ENCODE measurements at regions not wholly inside any gene's neighbourhood (a gene's known extent, or its start where the extent isn't known, plus 50 kb on each side); places are given as distances from the start of the nearest gene placed in this dataset.

DNA sequence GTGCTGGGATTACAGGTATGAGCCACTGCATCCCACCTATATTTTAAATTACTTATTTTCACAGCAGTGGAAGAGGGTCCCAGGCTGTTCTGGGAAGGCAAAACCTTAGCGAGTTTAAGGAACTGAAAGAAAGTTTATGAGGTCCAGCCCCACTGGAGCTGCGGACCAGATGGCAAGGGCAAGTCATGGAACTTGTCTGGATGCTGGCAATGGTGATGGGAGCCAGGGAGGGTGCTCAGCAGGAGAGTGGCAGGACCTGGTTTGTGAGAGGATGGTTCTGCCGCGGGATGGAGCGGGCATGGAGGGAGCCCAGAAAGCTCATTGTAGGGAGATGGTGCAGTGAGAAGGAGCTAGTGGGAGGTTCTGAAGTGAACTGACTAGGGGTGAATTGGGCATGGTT, 50.6 kb upstream of the SLC45A1 start:
- TF ChIP-seq, protein P1, sequence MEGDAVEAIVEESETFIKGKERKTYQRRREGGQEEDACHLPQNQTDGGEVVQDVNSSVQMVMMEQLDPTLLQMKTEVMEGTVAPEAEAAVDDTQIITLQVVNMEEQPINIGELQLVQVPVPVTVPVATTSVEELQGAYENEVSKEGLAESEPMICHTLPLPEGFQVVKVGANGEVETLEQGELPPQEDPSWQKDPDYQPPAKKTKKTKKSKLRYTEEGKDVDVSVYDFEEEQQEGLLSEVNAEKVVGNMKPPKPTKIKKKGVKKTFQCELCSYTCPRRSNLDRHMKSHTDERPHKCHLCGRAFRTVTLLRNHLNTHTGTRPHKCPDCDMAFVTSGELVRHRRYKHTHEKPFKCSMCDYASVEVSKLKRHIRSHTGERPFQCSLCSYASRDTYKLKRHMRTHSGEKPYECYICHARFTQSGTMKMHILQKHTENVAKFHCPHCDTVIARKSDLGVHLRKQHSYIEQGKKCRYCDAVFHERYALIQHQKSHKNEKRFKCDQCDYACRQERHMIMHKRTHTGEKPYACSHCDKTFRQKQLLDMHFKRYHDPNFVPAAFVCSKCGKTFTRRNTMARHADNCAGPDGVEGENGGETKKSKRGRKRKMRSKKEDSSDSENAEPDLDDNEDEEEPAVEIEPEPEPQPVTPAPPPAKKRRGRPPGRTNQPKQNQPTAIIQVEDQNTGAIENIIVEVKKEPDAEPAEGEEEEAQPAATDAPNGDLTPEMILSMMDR (IDR thresholded peaks at IDR 0.05; ENCODE audit: low read length) = no peak
- TF ChIP-seq EZH2 (optimal IDR thresholded peaks at IDR 0.05; ENCODE audit: low read depth, low read length) = no peak
- DNase-seq = no peak

DNA sequence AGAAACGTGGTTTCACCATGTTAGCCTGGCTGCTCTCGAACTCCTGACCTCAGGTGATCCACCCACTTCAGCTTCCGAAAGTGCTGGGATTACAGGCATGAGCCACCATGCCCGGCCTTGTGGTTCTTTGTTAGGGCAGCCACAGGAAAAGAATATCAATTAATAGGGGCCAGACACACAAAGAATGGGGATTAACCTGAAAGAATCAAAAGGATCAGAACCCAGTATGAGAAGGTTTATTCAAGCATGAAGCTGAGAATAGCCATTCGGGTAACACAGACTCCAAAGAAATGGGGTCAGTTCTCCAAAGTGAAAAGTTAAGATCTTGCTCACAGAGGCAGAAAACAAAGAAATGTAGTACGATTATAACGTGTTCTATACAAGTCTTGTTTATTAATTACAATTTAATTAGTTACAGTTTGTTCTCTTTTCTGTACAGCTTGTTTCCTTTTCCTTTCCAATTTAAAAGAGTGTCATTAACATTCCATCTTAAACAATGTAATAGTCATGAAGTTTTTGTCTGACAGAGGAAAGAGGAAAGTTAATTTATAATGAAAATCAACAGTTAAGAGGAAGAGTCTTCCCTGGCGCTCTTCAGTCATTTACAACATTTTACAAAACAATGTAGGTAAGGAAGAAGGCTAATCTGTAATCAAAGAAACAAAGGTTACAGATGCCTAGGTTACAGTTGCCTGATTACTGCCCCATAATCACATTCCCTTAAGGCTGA, 51.3 kb upstream of the SLC45A1 start:
- Histone ChIP-seq H3F3A (ENCODE audit: insufficient read depth, low read length) (no peaks in the 10 kb centered on the region), H3K9ac (ENCODE audit: low read length) (no peak overlapping the region), H4K20me1 (ENCODE audit: insufficient read depth, low read length) (no peaks in the 10 kb centered on the region), H3K9me3 (replicated peaks; ENCODE audit: insufficient read depth, low read length) (no peaks in the 10 kb centered on the region), H2AFZ (ENCODE audit: low read length) (no peak overlapping the region), H3K9me2 (replicated peaks; ENCODE audit: insufficient read depth, low read length) (no peaks in the 10 kb centered on the region), H3K4me3 (ENCODE audit: low read length) (no peak overlapping the region), H3K4me1 (ENCODE audit: low read length) (no peaks in the 10 kb centered on the region), H3K4me2 (ENCODE audit: low read depth, low read length) (no peak overlapping the region), H3K27ac (ENCODE audit: low read length) (no peak overlapping the region), H3K79me2 (ENCODE audit: low read length) (no peaks in the 10 kb centered on the region), H3K36me3 (replicated peaks; ENCODE audit: insufficient read depth, low read length) (no peaks in the 10 kb centered on the region), H3K27me3 (replicated peaks; ENCODE audit: insufficient read depth, low read length) (peaks cover 63% of the 10 kb centered on the region)
- TF ChIP-seq EZH2 (optimal IDR thresholded peaks at IDR 0.05; ENCODE audit: low read depth, low read length) (no peak), EZH2phosphoT487 (IDR thresholded peaks at IDR 0.05; ENCODE audit: low read length) (no peak)
- TF ChIP-seq, protein P1 (IDR thresholded peaks at IDR 0.05; ENCODE audit: low read length) = no peak
- DNase-seq = no peak

More for the DNA sequence above, 50.6 kb upstream of the SLC45A1 start:
- no peaks in the 10 kb centered on the region for H3K9me2 ChIP-seq (replicated peaks; ENCODE audit: insufficient read depth, low read length)
- H3K36me3 ChIP-seq (replicated peaks; ENCODE audit: insufficient read depth, low read length) = no peaks in the 10 kb centered on the region
- H3K4me2 ChIP-seq (ENCODE audit: low read depth, low read length) = no peak overlapping the region
- no peaks in the 10 kb centered on the region for H3F3A ChIP-seq (ENCODE audit: insufficient read depth, low read length)
- no peak overlapping the region for H3K27ac ChIP-seq (ENCODE audit: low read length)
- H3K4me1 ChIP-seq (ENCODE audit: low read length) = no peaks in the 10 kb centered on the region
- no peaks in the 10 kb centered on the region for H3K9me3 ChIP-seq (replicated peaks; ENCODE audit: insufficient read depth, low read length)
- H3K9ac ChIP-seq (ENCODE audit: low read length) = no peak overlapping the region
- H3K27me3 ChIP-seq (replicated peaks; ENCODE audit: insufficient read depth, low read length) = peaks cover 65% of the 10 kb centered on the region
- no peak overlapping the region for H3K4me3 ChIP-seq (ENCODE audit: low read length)
- H3K79me2 ChIP-seq (ENCODE audit: low read length) = no peaks in the 10 kb centered on the region
- H2AFZ ChIP-seq (ENCODE audit: low read length) = no peak overlapping the region
- H4K20me1 ChIP-seq (ENCODE audit: insufficient read depth, low read length) = no peaks in the 10 kb centered on the region

DNA sequence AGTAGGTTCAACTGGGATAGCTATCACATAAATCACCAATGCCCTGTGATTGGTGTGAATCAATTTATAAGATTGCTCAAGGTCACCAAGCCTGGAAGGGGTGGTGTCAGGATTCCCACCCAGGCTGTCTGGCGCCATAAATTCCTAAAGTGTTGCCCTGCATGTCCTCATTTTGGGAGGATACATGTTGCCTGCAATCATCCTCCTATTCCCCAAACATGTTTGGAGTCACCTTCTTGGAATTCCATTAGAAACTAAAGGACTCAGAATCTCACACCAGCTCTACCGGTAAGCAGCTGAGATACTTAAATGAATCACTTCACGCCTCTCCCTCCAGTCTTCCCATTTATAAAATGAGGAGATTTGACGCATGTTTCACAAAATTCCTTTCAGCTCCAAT, 54.1 kb upstream of the SLC45A1 start:
- H3K9ac ChIP-seq (ENCODE audit: low read length) = no peak overlapping the region
- no peaks in the 10 kb centered on the region for H3K36me3 ChIP-seq (replicated peaks; ENCODE audit: insufficient read depth, low read length)
- H3K9me2 ChIP-seq (replicated peaks; ENCODE audit: insufficient read depth, low read length) = no peaks in the 10 kb centered on the region
- no peak overlapping the region for H3K4me2 ChIP-seq (ENCODE audit: low read depth, low read length)
- peaks cover 62% of the 10 kb centered on the region for H3K27me3 ChIP-seq (replicated peaks; ENCODE audit: insufficient read depth, low read length)
- no peaks in the 10 kb centered on the region for H3K4me1 ChIP-seq (ENCODE audit: low read length)
- no peaks in the 10 kb centered on the region for H3K9me3 ChIP-seq (replicated peaks; ENCODE audit: insufficient read depth, low read length)
- H2AFZ ChIP-seq (ENCODE audit: low read length) = no peak overlapping the region
- TF ChIP-seq EZH2phosphoT487 (IDR thresholded peaks at IDR 0.05; ENCODE audit: low read length) (no peak), EZH2 (optimal IDR thresholded peaks at IDR 0.05; ENCODE audit: low read depth, low read length) (no peak)
- TF ChIP-seq, protein P1 (IDR thresholded peaks at IDR 0.05; ENCODE audit: low read length) = no peak
- no peak overlapping the region for H3K27ac ChIP-seq (ENCODE audit: low read length)
- no peaks in the 10 kb centered on the region for H3F3A ChIP-seq (ENCODE audit: insufficient read depth, low read length)
- H3K4me3 ChIP-seq (ENCODE audit: low read length) = no peak overlapping the region
- H3K79me2 ChIP-seq (ENCODE audit: low read length) = no peaks in the 10 kb centered on the region
- DNase-seq = no peak
- H4K20me1 ChIP-seq (ENCODE audit: insufficient read depth, low read length) = no peaks in the 10 kb centered on the region
